ENCODE measurements at regions not wholly inside any gene's neighbourhood (a gene's known extent, or its start where the extent isn't known, plus 50 kb on each side); places are given as distances from the start of the nearest gene placed in this dataset.

DNA sequence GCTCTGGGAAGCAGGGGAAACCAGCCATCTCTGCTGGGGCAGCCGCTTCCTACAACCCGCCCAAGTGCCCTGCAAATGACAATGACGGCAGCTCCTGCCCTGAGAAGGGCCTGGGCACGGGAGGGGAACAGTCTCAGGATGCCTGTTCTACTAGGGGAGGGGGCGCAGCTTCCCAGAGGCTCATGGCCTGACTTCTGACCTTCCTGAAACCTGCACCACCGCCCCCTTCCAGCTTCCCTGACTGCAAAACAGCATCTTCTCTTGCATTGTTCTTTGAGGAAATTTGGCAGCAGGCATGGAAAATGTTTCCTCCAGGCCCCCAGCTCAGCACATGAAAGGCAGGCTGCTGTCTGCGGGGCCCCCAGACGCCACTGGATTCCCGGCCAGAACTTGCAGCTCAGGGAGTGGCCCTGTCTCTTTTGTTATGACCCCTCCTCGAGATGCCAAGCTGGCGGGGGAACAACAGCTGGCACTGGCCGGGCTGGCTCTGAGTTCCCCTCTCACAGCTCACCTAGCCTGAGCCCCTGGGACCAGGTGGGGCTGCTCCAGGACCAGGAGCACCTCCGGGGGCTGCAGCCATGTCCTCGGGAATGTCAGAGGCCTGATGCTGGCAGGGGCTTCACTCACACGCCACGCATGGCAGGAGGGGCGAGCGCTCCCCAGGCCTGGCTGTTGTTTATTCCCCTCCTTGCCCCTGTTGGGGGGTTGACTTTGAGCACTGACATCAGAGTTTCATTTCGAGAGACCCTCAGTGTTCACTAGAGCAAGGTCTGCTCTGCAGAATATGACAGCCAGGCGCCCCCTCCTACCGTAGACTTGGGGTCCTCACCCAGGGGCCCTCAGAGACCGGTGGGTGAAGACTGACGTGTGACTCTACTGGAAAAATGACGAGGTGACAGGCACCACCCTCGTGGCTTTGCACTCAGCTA lies 62.7 kb downstream of the CALML3 start:
- TF ChIP-seq POLR2A (IDR thresholded peaks at IDR 0.05): no peak
- no peak for TF ChIP-seq POLR2AphosphoS5 (IDR thresholded peaks at IDR 0.05)
- TF ChIP-seq, protein P1, sequence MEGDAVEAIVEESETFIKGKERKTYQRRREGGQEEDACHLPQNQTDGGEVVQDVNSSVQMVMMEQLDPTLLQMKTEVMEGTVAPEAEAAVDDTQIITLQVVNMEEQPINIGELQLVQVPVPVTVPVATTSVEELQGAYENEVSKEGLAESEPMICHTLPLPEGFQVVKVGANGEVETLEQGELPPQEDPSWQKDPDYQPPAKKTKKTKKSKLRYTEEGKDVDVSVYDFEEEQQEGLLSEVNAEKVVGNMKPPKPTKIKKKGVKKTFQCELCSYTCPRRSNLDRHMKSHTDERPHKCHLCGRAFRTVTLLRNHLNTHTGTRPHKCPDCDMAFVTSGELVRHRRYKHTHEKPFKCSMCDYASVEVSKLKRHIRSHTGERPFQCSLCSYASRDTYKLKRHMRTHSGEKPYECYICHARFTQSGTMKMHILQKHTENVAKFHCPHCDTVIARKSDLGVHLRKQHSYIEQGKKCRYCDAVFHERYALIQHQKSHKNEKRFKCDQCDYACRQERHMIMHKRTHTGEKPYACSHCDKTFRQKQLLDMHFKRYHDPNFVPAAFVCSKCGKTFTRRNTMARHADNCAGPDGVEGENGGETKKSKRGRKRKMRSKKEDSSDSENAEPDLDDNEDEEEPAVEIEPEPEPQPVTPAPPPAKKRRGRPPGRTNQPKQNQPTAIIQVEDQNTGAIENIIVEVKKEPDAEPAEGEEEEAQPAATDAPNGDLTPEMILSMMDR (IDR thresholded peaks at IDR 0.05 in 8 of 11, conservative IDR thresholded peaks at IDR 0.05 in 3 of 11): no peak
- WGBS, 5 donors: 75 to 82% (median 76%) methylated on average over 12 to 25 of the region's 25 CpGs
- intact Hi-C loops (cut with DNase I; ENCODE audit: low total_unique reads): no loop called here
- H3K4me3 ChIP-seq: no peak overlapping the region
- no peaks in the 10 kb centered on the region for H3K36me3 ChIP-seq
- peak; percentile 66 for DNase-seq
- no peak overlapping the region for H3K27ac ChIP-seq
- H3K4me1 ChIP-seq: peaks cover 0 to 19% (median 16%) of the 10 kb centered on the region in 6 donors
- peaks cover 0 to 51% (median 0%) of the 10 kb centered on the region in 7 donors for H3K27me3 ChIP-seq (replicated peaks in 1 of 7)
- H3K9me3 ChIP-seq: no peaks in the 10 kb centered on the region

- no peak overlapping the region for H3K27ac ChIP-seq
- intact Hi-C loops (cut with DNase I; ENCODE audit: low total_unique reads): no loop called here
- DNase-seq: peak; percentile 42
- H3K27me3 ChIP-seq (replicated peaks in 1 of 7): peaks cover 0 to 55% (median 0%) of the 10 kb centered on the region in 7 donors
- no peak for TF ChIP-seq POLR2AphosphoS5 (IDR thresholded peaks at IDR 0.05)
- TF ChIP-seq, protein P1 (IDR thresholded peaks at IDR 0.05 in 8 of 11, conservative IDR thresholded peaks at IDR 0.05 in 3 of 11): no peak
- no peak for TF ChIP-seq POLR2A (IDR thresholded peaks at IDR 0.05)
- H3K4me3 ChIP-seq: no peak overlapping the region
- H3K9me3 ChIP-seq: no peaks in the 10 kb centered on the region
- WGBS, 5 donors: 88 to 96% (median 91%) methylated on average over 6 of the region's 6 CpGs
- peaks cover 0 to 12% (median 9%) of the 10 kb centered on the region in 6 donors for H3K4me1 ChIP-seq
- no peaks in the 10 kb centered on the region for H3K36me3 ChIP-seq
Measured at GRCh38 chr10:5588080-5588453, 63.3 kb downstream of the CALML3 start.

GRCh38 chr10:5588603-5589002 lies 63.8 kb downstream of the CALML3 start:
- DNase-seq: no peak
- Histone ChIP-seq H3K27me3 (replicated peaks in 1 of 7) (peaks cover 0 to 55% (median 0%) of the 10 kb centered on the region in 7 donors), H3K9me3 (no peaks in the 10 kb centered on the region), H3K4me3 (no peak overlapping the region), H3K27ac (no peak overlapping the region), H3K4me1 (peaks cover 0 to 7% (median 4%) of the 10 kb centered on the region in 6 donors), H3K36me3 (no peaks in the 10 kb centered on the region)
- 80 to 88% (median 87%) methylated on average over 5 of the region's 5 CpGs for WGBS, 5 donors
- intact Hi-C loops (cut with DNase I; ENCODE audit: low total_unique reads): no loop called here
- TF ChIP-seq, protein P1 (IDR thresholded peaks at IDR 0.05 in 8 of 11, conservative IDR thresholded peaks at IDR 0.05 in 3 of 11): no peak
- TF ChIP-seq POLR2AphosphoS5 (IDR thresholded peaks at IDR 0.05): no peak
- no peak for TF ChIP-seq POLR2A (IDR thresholded peaks at IDR 0.05)

Measured in spleen (tissue), 11 donors.